CMK (cell line): ENCODE measurements at regions not wholly inside any gene's neighbourhood (a gene's known extent, or its start where the extent isn't known, plus 50 kb on each side); places are given as distances from the start of the nearest gene placed in this dataset.

Experiments used
- DNase-seq: peaks from one replicate; pipeline ENCODE4 v3.0.0-alpha.2; 2010; ENCODE audit warnings: low read depth

DNA sequence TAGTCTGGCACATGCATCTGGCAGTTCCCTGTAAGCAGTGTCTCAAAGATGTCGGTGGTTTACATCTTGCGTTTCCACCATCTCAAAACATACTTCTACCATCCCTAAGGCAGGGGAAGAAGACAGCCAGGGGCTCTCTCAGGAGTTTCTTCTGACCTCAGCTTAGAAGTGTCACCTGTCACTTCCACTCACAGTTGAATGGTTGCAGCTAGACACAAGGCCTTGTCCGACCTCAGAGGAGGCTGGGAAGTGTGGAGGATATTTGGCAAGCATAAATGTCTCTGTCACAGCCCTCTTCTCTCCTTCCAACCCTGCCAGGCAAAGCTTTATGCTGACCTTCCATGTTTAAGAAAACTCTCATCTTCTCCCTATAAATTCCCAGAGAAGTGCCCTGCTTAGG, 193.3 kb downstream of the HERPUD2 start:
- DNase-seq, result no peak

DNA sequence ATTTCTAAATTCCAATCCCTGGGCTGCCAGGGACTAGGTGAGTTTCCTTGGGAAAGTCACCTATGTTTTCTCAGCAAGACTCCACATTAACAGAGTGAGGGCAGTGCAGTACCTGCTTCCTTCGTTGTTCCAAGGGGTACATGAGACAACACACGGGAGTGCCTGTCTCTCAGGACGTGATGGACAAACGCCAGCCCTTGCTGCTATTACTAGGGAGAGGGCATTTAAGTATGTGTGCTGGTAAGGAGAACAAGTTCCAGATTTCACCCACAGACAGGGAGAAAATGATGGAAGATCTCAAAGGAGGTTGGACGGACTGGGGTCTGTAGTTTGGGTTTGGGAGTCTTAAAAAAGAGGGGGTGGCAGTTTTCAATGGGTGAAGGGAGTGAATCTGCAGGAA, 195.7 kb downstream of the HERPUD2 start:
- DNase-seq, result no peak

DNA sequence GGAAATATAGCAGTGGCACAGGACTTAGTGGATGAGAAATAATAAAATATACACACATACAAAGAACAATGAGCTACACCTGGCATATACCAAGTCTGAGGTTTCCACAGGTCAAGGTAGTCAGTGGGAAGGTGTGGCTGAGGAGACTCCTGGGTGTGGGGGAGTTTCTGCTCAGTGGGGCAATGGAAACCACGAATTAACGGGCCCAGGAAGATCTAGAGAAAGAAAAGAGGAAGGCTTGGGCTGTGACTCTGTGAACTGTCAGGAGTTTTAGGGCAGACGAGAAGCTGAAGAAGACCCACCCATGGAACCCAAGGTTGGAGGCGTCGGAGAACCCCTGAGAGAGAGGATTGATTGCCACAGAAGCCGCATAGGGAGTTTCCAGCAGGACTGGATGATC, 196.5 kb downstream of the HERPUD2 start:
- DNase-seq, result no peak

DNA sequence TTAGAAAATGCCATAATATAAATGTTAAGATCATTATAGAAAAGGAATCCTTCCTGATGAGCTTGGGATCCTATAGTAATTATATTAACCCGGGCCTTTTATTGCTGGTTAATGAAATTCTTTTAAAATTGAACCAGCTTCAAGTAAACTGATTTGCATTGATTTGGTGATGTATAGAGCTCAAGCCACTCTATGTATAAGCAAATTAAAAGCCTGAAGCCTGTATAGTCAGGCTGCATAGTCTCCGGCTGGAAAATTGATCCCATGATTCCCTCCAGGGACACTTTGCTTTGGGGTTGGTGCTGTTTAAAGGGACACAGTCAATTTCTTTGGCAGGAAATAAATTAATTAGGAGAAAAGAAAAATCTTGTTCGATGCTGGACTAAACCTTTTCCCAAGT, 199.1 kb downstream of the HERPUD2 start:
- DNase-seq, result no peak

DNA sequence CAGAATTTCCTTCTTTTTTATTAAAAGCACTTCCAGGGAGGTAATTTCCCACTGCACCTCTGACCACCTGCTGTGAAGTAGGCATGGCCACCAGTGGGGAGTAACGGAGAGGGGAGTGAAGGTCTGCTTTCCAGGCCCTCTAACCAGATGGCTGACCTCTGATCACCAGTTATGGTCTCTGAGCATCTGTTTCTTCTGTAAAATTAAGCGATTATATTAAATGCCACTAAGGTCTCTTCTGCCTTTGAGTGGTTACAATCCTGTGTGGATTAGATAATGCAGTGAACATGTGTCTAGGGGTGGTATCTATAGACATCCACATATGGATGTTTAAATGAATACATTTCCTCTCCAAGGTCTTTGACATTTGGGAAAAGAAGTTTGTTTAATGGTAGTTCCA, 199.6 kb downstream of the HERPUD2 start:
- no peak for DNase-seq

DNA sequence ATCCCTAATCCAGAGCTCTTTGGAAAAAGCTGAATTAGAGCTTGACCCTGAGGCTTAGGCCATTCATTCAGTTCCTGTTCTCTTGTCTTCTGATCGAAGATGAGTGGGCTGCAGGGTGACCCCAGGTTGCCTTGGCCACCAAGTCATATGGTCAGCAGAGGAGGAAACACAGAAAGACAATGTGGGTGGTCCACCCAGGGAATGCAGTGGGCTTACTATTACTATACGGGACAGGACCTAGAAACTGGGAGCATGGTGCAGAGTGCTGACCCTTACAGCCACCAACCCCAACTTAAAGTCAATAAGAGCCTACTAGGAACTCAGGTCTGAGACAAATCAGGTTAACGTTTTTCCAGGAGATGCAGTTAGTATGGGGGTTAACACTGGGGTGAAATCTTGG, 200.5 kb downstream of the HERPUD2 start:
- DNase-seq, result no peak

DNA sequence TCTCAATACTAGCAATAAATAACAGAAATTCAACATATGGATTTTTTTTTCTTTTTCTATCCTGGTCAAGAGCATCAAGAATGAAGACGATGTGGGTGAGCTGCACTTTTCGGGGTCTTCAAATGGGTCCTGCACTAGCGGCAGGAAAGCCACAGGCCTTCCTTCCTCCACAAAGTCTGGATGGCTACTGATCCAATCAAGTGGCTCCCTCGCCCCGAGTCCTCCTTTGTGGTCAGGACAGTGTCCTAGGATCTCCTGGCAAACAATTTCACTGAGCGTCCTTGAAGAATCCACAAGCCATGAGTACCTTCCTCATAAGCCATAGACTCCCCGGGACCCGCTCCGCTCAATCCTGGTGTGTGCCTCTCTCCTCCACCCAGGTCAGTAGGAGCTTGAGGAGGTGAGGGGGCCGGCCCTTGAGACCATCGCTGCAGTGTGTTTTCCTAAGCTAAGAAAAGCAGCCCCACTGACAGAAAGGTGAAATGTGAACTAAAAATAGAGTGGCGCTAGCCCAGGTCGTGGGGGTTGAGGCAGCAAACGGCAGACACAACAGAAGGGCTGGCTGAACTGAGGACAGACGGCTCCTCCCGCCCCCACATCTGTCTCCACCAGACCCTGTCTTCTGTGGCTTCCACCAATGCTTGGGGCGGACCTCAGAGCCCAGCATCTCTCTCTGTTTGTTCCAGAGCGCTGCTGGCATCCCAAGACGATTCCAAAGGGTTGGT, 202.3 kb downstream of the HERPUD2 start:
- DNase-seq, result no peak

DNA sequence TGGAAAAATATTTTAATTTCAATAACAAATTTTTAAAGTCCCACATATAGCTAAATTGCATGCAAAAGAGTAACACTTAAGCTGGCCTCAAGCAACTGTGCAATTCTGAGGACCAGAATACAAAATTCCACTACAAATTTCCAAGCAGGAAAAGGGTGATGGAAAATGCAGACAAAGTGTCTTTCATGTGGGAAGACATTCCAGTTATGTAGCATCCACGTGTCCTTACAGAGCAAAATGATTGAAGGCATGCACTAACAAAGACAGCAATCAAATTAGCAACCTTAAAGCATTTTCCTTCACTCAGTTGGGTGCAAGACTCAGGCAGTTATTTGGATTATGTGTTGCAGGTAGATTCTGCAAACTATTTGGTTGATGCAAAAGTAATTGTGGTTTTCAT, 203.7 kb downstream of the HERPUD2 start:
- DNase-seq, result no peak

DNA sequence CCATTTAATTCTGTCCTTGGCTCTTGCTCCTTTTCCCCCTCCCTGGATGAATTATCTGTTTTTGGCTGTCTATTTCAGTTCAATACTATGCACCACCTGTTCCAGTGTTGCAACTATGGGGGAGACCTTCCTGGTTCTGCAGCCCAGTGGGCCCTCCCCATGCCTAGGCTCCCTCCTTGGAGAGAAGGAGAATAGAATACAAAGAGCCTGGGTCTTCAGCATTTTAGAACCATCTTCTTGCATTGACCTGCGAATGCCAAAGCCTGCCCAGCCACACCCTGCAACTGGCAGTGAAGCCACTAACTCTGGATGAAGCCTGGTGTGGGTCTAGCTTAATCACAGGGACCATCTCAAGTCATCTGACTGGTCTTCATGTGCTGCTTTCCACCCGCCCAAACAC, 207.1 kb downstream of the HERPUD2 start:
- no peak for DNase-seq

DNA sequence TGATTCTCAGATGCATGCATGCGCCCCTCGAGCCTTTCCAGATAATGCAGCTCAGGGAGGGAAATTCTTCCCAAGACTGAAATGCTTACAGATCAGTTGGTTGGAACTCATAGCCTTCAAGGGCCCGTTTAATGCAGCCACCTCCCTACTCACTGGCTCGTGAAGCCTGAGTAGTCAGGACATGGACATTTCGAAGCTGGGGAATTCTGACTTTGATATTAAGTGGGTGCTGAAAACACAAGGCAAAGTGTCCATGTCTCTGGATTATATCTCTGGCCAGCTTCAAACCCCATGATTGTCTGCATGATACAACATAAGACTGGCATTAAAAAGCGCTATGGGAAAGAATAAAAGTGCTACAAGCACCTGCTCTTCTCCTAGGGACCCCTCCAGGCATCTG, 207.5 kb downstream of the HERPUD2 start:
- no peak for DNase-seq

DNA sequence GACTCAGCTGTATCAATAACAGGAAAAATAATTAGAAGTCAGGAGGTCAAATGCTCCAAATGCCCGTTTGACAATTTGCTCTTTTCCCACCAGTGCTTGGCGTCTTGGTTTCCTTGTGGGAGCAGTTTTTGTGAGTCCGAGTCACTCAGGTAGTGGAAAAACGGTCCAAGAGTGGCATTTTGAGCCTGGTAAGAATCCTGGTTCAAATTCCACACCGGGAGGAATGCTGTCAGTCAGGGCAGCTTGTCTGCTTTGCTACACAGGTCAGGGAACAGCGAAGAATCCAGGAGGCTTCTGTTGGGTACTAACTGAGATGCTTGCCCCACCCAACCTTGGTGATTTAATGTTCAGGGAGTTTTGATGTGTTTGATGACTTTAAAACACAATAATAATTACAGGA, 209.5 kb downstream of the HERPUD2 start:
- DNase-seq, result no peak

DNA sequence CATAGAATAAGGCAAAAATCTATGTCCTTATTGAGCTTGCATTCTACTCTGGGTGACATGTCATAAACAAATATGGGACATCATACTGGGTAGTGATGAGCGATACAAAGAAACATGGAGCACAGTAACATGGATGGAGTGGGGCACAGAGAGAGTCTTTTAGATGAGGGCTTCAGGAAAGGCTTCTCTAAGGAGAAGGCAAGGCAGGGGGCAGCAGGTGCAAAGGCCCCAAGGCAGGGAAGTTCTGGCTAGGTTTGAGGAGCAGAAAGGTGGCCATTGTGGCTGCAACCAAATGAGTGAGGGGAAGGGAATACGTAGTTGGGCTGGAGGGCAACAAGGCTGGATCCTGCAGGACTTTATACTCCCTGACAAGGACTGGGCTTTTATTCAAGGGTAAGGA, 211.4 kb downstream of the HERPUD2 start:
- DNase-seq, result no peak

DNA sequence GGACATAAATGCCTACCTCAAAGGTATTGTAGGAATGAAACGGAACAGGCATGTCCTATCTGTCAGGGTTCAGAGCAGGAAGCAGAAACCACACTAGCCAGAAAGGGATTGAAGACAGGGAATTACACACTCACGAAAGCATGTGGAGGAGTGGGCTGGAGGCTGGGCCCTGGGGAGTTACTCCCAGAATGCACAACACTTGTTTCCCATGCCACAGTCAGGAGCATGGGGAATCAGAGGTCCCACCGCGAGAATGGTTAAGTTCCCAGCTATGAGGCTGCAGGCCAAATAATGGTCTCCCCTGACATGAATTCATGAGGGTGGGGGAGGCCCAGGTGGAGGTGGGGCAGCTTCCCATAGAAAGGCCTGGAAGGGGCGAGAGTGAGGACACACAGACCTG, 212.7 kb downstream of the HERPUD2 start:
- no peak for DNase-seq

DNA sequence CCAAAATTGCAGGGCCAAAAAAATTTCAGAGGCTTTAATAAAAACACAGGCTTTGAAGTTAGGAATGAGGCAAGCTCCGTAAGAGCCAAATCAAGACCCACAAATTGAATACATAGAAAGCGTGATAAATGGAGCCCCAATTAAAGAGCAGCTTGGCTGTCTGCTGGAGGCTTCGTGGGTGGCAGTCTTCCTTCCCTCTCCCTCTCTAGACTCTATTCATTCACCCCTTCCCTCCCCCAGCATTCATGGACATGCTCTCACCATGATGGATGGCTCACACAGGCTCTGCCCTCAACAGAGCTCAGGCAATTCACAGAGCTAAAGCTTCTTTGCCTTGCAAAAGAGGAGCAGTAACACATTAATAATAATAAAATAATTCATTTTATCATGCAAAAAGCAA, 214.1 kb downstream of the HERPUD2 start:
- no peak for DNase-seq

DNA sequence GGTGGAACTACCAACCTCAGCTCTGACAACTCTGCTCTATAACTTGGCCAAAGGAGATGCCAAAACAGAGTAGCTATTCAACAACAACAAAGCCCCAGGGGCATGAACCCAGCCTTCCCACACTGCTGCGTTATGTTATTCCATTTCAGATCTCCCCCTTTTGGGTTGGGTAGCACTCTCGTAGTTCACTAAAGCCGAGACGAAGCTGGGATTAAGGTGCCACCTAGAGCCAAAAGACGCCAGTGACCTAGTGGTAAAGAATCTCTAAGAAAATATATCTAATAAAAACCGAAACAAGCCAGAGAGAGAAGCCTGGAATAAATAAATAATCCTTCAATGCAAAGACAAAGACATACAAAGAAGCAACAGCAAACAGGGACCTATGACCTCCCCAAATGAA, 217.3 kb downstream of the HERPUD2 start:
- no peak for DNase-seq

DNA sequence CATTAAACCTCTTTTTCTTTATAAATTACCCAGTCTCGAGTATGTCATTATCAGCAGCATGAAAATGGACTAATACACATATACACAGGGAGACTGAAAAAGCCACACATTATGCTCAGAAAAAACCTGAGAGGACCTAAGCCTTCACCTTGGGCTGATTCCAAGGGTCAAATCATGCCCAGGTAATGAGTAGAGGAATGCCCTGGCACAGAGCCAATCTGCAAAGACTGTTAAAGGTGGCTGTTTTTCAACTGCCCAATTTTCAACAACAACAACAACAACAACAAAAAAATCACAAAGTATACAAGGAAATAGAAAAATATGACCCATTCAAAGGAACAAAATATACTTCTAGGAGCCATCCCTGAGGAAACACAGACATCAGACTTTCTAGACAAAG, 220.2 kb upstream of the TBX20 start:
- no peak for DNase-seq

DNA sequence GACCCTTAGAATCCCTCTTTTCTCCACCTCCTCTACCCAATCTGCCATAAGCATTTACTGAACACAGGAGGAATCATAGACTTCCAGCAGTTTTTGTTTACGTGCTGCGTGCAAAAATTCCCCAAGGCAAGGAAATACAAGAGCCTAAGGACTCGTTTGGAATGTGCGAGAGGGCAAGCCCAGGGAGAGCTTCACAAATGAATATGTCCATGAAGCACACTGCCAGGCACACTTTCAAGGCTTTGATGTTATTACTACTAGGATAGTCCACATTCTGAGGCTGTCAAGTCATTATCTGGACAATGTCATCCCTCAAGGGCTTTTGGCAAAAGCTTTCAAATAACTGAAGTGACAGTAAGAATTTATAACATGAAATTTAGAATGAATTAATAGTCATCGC, 214.7 kb upstream of the TBX20 start:
- no peak for DNase-seq

DNA sequence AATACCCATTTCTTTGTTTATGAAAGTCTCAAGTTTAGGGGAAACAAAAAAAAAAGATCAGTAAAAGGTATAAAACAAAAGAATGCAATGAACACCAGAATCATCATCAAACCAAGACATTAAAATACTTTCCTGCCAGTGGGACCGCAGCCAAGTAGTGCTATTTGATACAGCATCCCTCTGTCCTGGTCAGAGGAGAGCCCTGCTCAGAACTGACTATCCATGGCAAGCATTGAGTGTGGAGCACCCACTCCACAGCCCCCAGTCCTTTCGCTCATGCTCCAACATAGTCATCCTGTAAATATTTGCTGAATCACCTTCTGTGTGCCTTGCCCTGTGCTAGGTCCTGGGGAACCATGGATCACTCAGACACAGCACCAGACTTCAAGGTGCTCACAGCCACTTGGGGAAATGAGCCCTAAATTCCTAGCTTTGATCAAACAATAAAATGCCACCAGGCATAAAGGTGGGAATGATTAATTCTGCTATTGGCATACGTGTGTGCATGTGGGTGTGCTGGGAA, 213.6 kb upstream of the TBX20 start:
- no peak for DNase-seq

DNA sequence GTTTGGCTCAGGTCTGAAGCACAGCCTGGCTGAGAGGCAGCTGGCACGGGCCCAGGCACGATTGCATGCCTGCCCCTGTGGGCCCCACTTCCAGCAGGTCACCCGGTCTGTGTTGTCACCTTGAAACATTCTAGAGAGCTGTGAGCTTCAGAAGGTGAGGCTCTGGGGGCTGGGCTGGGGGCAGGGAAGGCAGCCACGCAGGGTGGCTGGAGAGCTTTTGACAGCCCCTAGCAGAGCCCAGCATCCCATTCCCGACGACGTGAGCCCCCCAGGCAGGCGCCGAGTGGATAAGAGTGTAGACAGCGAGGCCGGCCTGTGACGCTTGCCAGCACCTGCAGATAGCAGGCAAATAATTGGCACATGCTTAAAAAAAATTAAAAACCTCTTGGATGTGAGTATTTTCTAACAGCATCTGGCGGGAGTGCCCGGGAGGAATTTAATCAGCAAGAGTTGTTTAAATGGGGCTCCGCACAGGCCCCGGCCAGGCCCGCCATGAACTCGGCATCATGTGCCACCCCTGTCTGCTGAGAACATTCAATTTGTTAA, 212.0 kb upstream of the TBX20 start:
- no peak for DNase-seq

DNA sequence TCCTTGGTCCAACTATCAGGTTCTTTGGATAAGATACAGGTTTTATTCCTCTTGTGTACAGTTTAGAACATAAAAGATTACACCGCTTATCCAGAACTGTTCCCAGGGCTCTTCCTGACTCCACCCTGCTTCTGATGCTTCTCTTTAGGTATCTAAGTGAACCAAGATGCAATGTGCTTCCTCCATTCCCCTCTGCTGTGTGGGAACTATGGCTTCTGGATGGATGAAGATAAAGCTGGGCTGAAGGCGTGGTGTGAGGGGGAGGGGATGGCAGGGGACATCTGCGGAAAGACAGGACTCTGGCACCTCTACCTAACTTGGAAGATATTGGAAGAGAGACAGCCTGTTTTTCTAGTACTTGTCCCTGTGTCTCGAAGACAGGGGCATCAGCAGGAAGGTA, 209.9 kb upstream of the TBX20 start:
- DNase-seq, result peak; percentile 56

DNA sequence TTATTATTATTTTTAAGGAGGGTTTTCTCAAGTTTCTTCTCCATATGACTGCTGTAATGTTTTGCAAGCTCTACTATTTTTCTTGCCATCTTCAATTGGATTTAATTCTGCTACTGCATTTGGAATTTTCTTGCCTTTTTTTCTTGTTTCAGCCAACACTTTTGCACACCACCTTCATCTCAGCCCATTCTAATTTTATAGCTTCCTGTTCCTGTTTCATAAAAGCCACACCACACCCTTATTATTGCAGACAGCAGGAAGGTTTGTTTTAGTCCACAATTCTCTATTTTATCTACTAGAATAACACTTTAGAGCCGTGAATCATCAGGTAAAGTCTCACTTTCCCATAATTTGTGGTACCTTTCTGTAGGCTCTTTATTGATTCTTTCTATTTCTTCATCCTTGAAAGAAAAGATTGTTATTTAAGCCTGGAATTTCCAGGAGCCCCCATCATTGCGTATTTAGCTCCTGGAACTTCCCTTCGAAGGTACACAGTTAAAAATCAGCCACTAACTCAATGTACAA, 209.3 kb upstream of the TBX20 start:
- DNase-seq, result no peak

DNA sequence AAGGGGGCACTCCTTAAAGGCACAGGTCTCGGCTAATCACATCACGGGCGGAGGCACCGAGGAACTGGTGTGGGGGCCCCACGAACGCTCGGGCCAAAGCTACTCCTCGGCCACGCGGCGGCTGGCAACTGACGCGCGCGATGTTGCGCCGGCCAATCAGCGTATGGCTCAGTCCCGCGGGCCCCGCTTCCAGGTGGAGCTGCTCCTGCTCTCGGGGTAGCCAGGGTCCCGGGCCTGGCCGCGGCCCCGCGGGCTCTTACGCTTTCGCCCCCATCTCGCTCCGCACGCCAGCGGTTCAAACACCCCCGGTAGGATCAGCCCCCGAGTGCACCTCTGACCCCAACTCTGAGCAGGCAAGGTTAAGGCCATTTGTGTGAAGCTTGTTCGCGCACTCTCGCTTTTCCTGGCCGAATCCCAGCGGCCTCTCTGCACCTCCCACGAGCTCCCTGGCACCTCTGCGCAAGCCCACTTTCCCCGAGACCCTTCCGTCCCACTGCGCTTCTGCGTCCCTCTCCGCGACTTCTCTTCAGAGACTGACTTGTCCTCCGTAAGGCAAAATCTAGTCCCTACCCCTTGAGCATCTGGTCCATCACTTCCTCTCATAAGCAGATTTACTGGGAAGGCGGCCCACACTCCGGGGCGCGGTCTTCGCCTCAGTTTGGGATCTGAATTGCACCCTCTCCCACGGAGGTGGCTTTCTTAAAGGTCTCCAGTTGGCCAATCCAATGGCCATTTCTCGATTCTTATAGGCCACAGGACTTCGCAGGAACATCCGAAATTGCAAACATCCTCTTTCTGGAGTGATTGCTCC, 200.9 kb upstream of the TBX20 start:
- no peak for DNase-seq
